ENCODE measurements at regions not wholly inside any gene's neighbourhood (a gene's known extent, or its start where the extent isn't known, plus 50 kb on each side); places are given as distances from the start of the nearest gene placed in this dataset.
A peak's percentile ranks its signal among the peaks of the same experiment; 100 is the strongest.

DNA sequence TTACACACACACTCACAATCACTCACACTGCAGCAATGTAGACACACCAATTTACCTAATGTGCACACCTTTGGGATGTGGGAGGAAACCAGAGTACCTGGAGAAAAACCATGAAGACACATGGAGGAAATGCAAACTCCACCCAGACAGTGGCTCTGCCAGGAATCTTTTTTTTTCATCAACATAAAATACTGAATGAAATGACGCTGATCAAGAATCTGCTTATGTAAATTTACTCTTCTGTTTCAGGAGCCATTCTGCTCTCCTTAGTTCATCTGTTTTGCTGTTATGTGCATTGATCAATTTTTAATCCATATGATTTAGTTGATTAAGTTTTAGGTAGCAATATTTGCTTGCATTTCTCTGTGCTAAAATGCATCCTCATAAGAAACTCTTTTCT lies 414.2 kb upstream of the CCDC54 start:
- no peak overlapping the region for H3K27ac ChIP-seq (ENCODE audit: low read depth in 1 of 2, low read length in 2 of 2)
- no peak for DNase-seq (ENCODE audit: low spot score)
- peaks cover 0 to 4% (median 1%) of the 10 kb centered on the region in 4 donors for H3K4me1 ChIP-seq (ENCODE audit: control insufficient read depth in 4 of 4, insufficient read depth in 4 of 4, low read length in 3 of 4)
- H3K9ac ChIP-seq (ENCODE audit: low read depth in 1 of 2, low read length in 2 of 2), result no peak overlapping the region
- WGBS, result 25% methylated on average over 1 of the region's 1 CpG
- no peaks in the 10 kb centered on the region for H3K9me3 ChIP-seq (ENCODE audit: control insufficient read depth in 4 of 4, low read length in 3 of 4)
- H3K36me3 ChIP-seq (ENCODE audit: control insufficient read depth in 4 of 4, insufficient read depth in 3 of 4, low read depth in 1 of 4, low read length in 3 of 4), result no peaks in the 10 kb centered on the region
- TF ChIP-seq TAF1 (conservative IDR thresholded peaks at IDR 0.05) (no peak), JUND (IDR thresholded peaks at IDR 0.05) (no peak), YY1 (IDR thresholded peaks at IDR 0.05) (no peak), RXRA (IDR thresholded peaks at IDR 0.05) (no peak), HNF4G (IDR thresholded peaks at IDR 0.05) (no peak), ATF3 (IDR thresholded peaks at IDR 0.05) (no peak), GABPA (IDR thresholded peaks at IDR 0.05 in 1 of 2, conservative IDR thresholded peaks at IDR 0.05 in 1 of 2) (no peak)
- H3K27me3 ChIP-seq (ENCODE audit: control insufficient read depth in 4 of 4, insufficient read depth in 4 of 4, low read length in 3 of 4), result no peaks in the 10 kb centered on the region
- no peak overlapping the region for H3K4me3 ChIP-seq (ENCODE audit: low read depth in 1 of 3, low read length in 3 of 3)

DNA sequence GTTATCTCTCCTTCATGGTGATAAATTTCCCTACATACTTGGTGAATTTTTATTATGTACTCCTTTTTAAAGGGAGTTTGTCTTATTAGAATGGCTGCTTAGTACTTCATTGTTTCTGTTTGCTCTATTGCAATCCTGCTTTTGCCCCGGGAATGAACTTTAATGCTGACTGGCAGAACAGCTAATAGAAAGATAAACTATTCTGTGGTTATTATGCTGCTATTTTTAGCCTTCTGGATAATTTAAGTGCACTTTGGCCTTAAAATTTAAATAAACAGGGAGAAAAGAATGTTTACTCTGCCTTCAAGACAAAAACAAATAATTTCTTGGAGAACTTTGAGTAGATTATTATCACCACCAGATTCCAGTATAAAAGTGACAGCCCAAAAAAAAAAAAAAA lies 413.8 kb upstream of the CCDC54 start:
- H3K9ac ChIP-seq (ENCODE audit: low read depth in 1 of 2, low read length in 2 of 2), result no peak overlapping the region
- H3K4me3 ChIP-seq (ENCODE audit: low read depth in 1 of 3, low read length in 3 of 3), result no peak overlapping the region

More for the DNA sequence above, 413.8 kb upstream of the CCDC54 start:
- H3K36me3 ChIP-seq (ENCODE audit: control insufficient read depth in 4 of 4, insufficient read depth in 3 of 4, low read depth in 1 of 4, low read length in 3 of 4), result no peaks in the 10 kb centered on the region
- H3K9me3 ChIP-seq (ENCODE audit: control insufficient read depth in 4 of 4, low read length in 3 of 4), result no peaks in the 10 kb centered on the region
- no peak for TF ChIP-seq FOXA2 (IDR thresholded peaks at IDR 0.05)
- TF ChIP-seq, protein P1, sequence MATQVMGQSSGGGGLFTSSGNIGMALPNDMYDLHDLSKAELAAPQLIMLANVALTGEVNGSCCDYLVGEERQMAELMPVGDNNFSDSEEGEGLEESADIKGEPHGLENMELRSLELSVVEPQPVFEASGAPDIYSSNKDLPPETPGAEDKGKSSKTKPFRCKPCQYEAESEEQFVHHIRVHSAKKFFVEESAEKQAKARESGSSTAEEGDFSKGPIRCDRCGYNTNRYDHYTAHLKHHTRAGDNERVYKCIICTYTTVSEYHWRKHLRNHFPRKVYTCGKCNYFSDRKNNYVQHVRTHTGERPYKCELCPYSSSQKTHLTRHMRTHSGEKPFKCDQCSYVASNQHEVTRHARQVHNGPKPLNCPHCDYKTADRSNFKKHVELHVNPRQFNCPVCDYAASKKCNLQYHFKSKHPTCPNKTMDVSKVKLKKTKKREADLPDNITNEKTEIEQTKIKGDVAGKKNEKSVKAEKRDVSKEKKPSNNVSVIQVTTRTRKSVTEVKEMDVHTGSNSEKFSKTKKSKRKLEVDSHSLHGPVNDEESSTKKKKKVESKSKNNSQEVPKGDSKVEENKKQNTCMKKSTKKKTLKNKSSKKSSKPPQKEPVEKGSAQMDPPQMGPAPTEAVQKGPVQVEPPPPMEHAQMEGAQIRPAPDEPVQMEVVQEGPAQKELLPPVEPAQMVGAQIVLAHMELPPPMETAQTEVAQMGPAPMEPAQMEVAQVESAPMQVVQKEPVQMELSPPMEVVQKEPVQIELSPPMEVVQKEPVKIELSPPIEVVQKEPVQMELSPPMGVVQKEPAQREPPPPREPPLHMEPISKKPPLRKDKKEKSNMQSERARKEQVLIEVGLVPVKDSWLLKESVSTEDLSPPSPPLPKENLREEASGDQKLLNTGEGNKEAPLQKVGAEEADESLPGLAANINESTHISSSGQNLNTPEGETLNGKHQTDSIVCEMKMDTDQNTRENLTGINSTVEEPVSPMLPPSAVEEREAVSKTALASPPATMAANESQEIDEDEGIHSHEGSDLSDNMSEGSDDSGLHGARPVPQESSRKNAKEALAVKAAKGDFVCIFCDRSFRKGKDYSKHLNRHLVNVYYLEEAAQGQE (IDR thresholded peaks at IDR 0.05), result no peak
- peak; percentile 60 for TF ChIP-seq NR2F2 (IDR thresholded peaks at IDR 0.05)
- peak; percentile 40 for TF ChIP-seq SP1 (IDR thresholded peaks at IDR 0.05)
- peak; percentile 53 for TF ChIP-seq YY1 (IDR thresholded peaks at IDR 0.05)
- TF ChIP-seq FOXA1 (IDR thresholded peaks at IDR 0.05), result no peak
- TF ChIP-seq HNF4G (IDR thresholded peaks at IDR 0.05), result no peak
- TF ChIP-seq HNF4A (conservative IDR thresholded peaks at IDR 0.05), result peak; percentile 46 to 61
- no peak for TF ChIP-seq CTCF (IDR thresholded peaks at IDR 0.05; ENCODE audit: low read depth, low read length, missing input control)
- TF ChIP-seq, protein P2, sequence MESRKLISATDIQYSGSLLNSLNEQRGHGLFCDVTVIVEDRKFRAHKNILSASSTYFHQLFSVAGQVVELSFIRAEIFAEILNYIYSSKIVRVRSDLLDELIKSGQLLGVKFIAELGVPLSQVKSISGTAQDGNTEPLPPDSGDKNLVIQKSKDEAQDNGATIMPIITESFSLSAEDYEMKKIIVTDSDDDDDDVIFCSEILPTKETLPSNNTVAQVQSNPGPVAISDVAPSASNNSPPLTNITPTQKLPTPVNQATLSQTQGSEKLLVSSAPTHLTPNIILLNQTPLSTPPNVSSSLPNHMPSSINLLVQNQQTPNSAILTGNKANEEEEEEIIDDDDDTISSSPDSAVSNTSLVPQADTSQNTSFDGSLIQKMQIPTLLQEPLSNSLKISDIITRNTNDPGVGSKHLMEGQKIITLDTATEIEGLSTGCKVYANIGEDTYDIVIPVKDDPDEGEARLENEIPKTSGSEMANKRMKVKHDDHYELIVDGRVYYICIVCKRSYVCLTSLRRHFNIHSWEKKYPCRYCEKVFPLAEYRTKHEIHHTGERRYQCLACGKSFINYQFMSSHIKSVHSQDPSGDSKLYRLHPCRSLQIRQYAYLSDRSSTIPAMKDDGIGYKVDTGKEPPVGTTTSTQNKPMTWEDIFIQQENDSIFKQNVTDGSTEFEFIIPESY (IDR thresholded peaks at IDR 0.05), result peak; percentile 14
- peak in 1 of 2 donors; percentile 10 for TF ChIP-seq RAD21 (IDR thresholded peaks at IDR 0.05)
- no peak for TF ChIP-seq EGR1 (IDR thresholded peaks at IDR 0.05; ENCODE audit: low read depth in 2 of 2)
- no peak for TF ChIP-seq JUND (IDR thresholded peaks at IDR 0.05)
- TF ChIP-seq TAF1 (conservative IDR thresholded peaks at IDR 0.05), result no peak
- TF ChIP-seq GABPA (IDR thresholded peaks at IDR 0.05 in 1 of 2, conservative IDR thresholded peaks at IDR 0.05 in 1 of 2), result no peak
- TF ChIP-seq ATF3 (IDR thresholded peaks at IDR 0.05), result no peak
- TF ChIP-seq MAX (IDR thresholded peaks at IDR 0.05), result no peak
- peak; percentile 66 to 69 for TF ChIP-seq RXRA (IDR thresholded peaks at IDR 0.05)
- WGBS, result 5% methylated on average over 1 of the region's 1 CpG
- peaks cover 0 to 4% (median 1%) of the 10 kb centered on the region in 4 donors for H3K4me1 ChIP-seq (ENCODE audit: control insufficient read depth in 4 of 4, insufficient read depth in 4 of 4, low read length in 3 of 4)
- no peak overlapping the region for H3K27ac ChIP-seq (ENCODE audit: low read depth in 1 of 2, low read length in 2 of 2)
- H3K27me3 ChIP-seq (ENCODE audit: control insufficient read depth in 4 of 4, insufficient read depth in 4 of 4, low read length in 3 of 4), result no peaks in the 10 kb centered on the region
- no peak for DNase-seq (ENCODE audit: low spot score)

All from liver (tissue), 8 donors.